ENCODE measurements at regions not wholly inside any gene's neighbourhood (a gene's known extent, or its start where the extent isn't known, plus 50 kb on each side); places are given as distances from the start of the nearest gene placed in this dataset.
"Not testable (repeated sequence)": the region's sequence is repeated elsewhere in the genome, so short reads cannot be mapped to it uniquely, and the experiment has no call there.

DNA sequence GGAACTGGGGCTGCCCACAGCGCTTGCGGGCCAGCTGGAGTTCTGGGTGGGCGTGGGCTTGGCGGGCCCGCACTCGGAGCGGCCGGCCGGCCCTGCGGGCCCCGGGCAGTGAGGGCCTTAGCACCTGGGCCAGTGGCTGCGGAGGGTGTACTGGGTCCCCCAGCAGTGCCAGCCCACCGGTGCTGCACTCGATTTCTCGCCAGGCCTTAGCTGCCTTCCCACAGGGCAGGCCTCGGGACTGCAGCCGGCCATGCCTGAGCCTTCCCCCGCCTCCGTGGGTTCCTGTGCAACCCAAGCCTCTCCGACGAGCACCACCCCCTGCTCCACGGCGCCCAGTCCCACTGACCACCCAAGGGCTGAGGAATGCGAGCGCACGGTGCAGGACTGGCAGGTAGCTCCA, 232.5 kb downstream of the FAM181B start:
- TF ChIP-seq CTCF (IDR thresholded peaks at IDR 0.05; ENCODE audit: extremely low read depth in 1 of 2, insufficient read depth in 1 of 2, low read depth in 1 of 2, low read length in 2 of 2); GATA2 (IDR thresholded peaks at IDR 0.05; ENCODE audit: insufficient read depth, insufficient read length, low read depth, low read length): not testable (repeated sequence)
